H1 (cell line): ENCODE measurements at regions not wholly inside any gene's neighbourhood (a gene's known extent, or its start where the extent isn't known, plus 50 kb on each side); places are given as distances from the start of the nearest gene placed in this dataset.

ENCODE experiments used
- BRCA1 ChIP-seq: IDR thresholded peaks from 2 replicates; pipeline ENCODE4 v1.6.1; 2012; ENCODE audit warnings: low read depth, low read length, improper control_type of control experiment
- CHD2 ChIP-seq: IDR thresholded peaks from 2 replicates; pipeline ENCODE4 v1.6.1; 2012; ENCODE audit warnings: low read length, improper control_type of control experiment
- HDAC2 ChIP-seq, 2 experiments: fragments of 300-600 bp in 1 of 2; sonication (generic) in 1 of 2; IDR thresholded peaks; 2 replicates each; pipeline ENCODE4 v1.6.1; 2011 to 2012; ENCODE audit warnings: low read depth in 2 of 2, low read length in 2 of 2, mild to moderate bottlenecking in 2 of 2, moderate library complexity in 2 of 2, borderline replicate concordance in 1 of 2, inconsistent platforms in 1 of 2
- POLR2A ChIP-seq, 2 experiments: IDR thresholded peaks; 1 replicate in 1 of 2; 2 replicates in 1 of 2; pipeline ENCODE4 v1.6.1; 2011; ENCODE audit warnings: low read depth in 2 of 2, low read length in 2 of 2, mild to moderate bottlenecking in 2 of 2; ENCODE audit errors: control extremely low read depth in 1 of 2
- SP4 ChIP-seq: IDR thresholded peaks from 2 replicates; pipeline ENCODE4 v1.6.1; 2012; ENCODE audit warnings: low read length, inconsistent platforms
- SRF ChIP-seq: IDR thresholded peaks from 2 replicates; pipeline ENCODE4 v1.6.1; 2011; ENCODE audit warnings: mild to moderate bottlenecking, low read depth, low read length, moderate library complexity
- TBP ChIP-seq: IDR thresholded peaks from 2 replicates; pipeline ENCODE4 v1.6.1; 2011; ENCODE audit warnings: low read depth, low read length, improper control_type of control experiment

DNA sequence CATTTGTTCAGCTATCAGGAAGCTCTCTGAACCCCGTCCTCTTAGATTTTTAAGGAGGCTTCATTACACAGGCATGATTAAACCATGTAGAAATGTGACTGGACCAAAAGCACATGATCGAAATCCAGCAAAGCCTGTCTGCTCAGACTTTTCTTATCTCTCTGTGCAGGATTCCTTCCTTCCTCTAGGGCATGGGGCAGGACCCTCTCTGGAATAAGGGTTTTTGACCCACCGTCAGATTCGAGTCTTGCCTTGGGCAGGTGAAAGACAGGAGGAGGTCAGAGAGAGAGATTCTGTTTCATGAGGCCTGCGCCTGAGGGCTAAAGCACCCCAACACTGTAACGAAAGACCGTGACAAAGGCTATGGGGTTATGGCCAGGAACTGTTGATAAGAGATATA lies 136.8 kb downstream of the RHOU start (continued):
- TF ChIP-seq SP4, result no peak
- no peak for TF ChIP-seq HDAC2 (IDR thresholded peaks at IDR 0.05; ENCODE audit: borderline replicate concordance in 1 of 2, low read depth in 2 of 2, low read length in 2 of 2)
- TF ChIP-seq POLR2A (IDR thresholded peaks at IDR 0.05; ENCODE audit: control extremely low read depth in 1 of 2, low read depth in 2 of 2, low read length in 2 of 2), result no peak
- no peak for TF ChIP-seq CHD2
- TF ChIP-seq TBP, result no peak
- no peak for TF ChIP-seq BRCA1
- TF ChIP-seq SRF, result no peak
